ENCODE measurements at regions not wholly inside any gene's neighbourhood (a gene's known extent, or its start where the extent isn't known, plus 50 kb on each side); places are given as distances from the start of the nearest gene placed in this dataset.
A peak's percentile ranks its signal among the peaks of the same experiment; 100 is the strongest.

- H3K27me3 ChIP-seq (ENCODE audit: control insufficient read depth, insufficient read depth, low read length): no peaks in the 10 kb centered on the region
- no peak overlapping the region for H2BK5ac ChIP-seq (ENCODE audit: low read depth, low read length, poor library complexity, severe bottlenecking)
- no peak overlapping the region for H2AK9ac ChIP-seq (replicated peaks; ENCODE audit: low read depth, low read length, poor library complexity)
- H2BK15ac ChIP-seq (ENCODE audit: low read depth, low read length): no peak overlapping the region
- H3K4me3 ChIP-seq (ENCODE audit: insufficient read depth, low read depth, low read length): no peak overlapping the region
- H4K5ac ChIP-seq (ENCODE audit: low read depth, low read length): no peak overlapping the region
- H3K4ac ChIP-seq (ENCODE audit: low read depth, low read length): no peak overlapping the region
- no peak overlapping the region for H2BK120ac ChIP-seq (ENCODE audit: low read depth, low read length)
- DNase-seq: no peak
- no peaks in the 10 kb centered on the region for H4K20me1 ChIP-seq (ENCODE audit: insufficient read depth, low read length)
- no peak overlapping the region for H3K27ac ChIP-seq (ENCODE audit: insufficient read depth, low read length)
- WGBS, 2 experiments (ENCODE audit: extremely low coverage in 2 of 2, insufficient read length in 1 of 2): no CpG with 5 or more reads among the region's 2 CpGs
- H3K79me1 ChIP-seq (ENCODE audit: low read depth in 1 of 2, low read length in 2 of 2): no peaks in the 10 kb centered on the region
- TF ChIP-seq RAD21 (IDR thresholded peaks at IDR 0.05; ENCODE audit: low read length): no peak
- TF ChIP-seq NFE2L2 (IDR thresholded peaks at IDR 0.05; ENCODE audit: low read depth, low read length): peak; percentile 32; the same call in 1 of the 2 replicates
- no peak for ATAC-seq (ENCODE audit: low read depth)
- H3K14ac ChIP-seq (replicated peaks; ENCODE audit: low read depth, low read length): no peak overlapping the region
- no peak overlapping the region for H4K8ac ChIP-seq (ENCODE audit: low read depth in 2 of 2, low read length in 2 of 2)
- no peak overlapping the region for H3K56ac ChIP-seq (ENCODE audit: extremely low read depth, insufficient read depth, low read length)
- no peak overlapping the region for H3K9ac ChIP-seq (ENCODE audit: low read depth, low read length)
- dilution Hi-C loops (cut with HindIII; ENCODE audit: low sequenced_read_pairs, unreplicated experiment) (no loop called here), in situ Hi-C loops (cut with MboI; ENCODE audit: low sequenced_read_pairs) (no loop called here), intact Hi-C loops (cut with micrococcal nuclease) (no loop called here)
- no peak overlapping the region for H2AFZ ChIP-seq (replicated peaks; ENCODE audit: low read length, poor library complexity)
- ChIA-PET POLR2A (ENCODE audit: unreplicated experiment) (no interaction called here), CTCF (no interaction called here)
- no peaks in the 10 kb centered on the region for H3K4me1 ChIP-seq (ENCODE audit: control insufficient read depth, insufficient read depth, low read length)
- H3K9me3 ChIP-seq (ENCODE audit: control insufficient read depth, insufficient read depth, low read length): peaks cover 9% of the 10 kb centered on the region
- H2AK5ac ChIP-seq (ENCODE audit: low read depth, low read length): no peak overlapping the region
- H2BK20ac ChIP-seq (ENCODE audit: low read depth, low read length): no peak overlapping the region
- no peak overlapping the region for H3K18ac ChIP-seq (ENCODE audit: low read depth, low read length)
- H3K4me2 ChIP-seq (ENCODE audit: low read depth, low read length): no peak overlapping the region
- BruUV-seq (replicated peaks): no TSS peak
- no peaks in the 10 kb centered on the region for H3K36me3 ChIP-seq (ENCODE audit: control insufficient read depth, insufficient read depth, low read length)
- H3K23ac ChIP-seq (ENCODE audit: low read depth, low read length): no peak overlapping the region
- no peak overlapping the region for H4K91ac ChIP-seq (ENCODE audit: insufficient read depth, low read depth, low read length)
- H3K9me1 ChIP-seq (ENCODE audit: insufficient read depth, low read length): no peaks in the 10 kb centered on the region
These were observed 207.3 kb upstream of the DDX18 start for GRCh38 chr2:117607202-117607601.
